Pancreas (tissue), 10 donors: ENCODE measurements at regions not wholly inside any gene's neighbourhood (a gene's known extent, or its start where the extent isn't known, plus 50 kb on each side); places are given as distances from the start of the nearest gene placed in this dataset.
A peak's percentile ranks its signal among the peaks of the same experiment; 100 is the strongest.

Experiments
- ATAC-seq, 4 donors: fragments of 200-7000 bp; cut with Tn5 transposase; one replicate each; pipeline versions ENCODE4 v1.8.0 to v1.9.1; 2020; ENCODE audit warnings: mild to moderate bottlenecking in 4 of 4, moderate library complexity in 4 of 4
- DNase-seq, 6 donors: peaks; one replicate each; pipeline ENCODE4 v3.0.0-alpha.2; 2020
- FAIRE-seq: peaks from 2 replicates; lab custom pipeline; 2012; peaks lifted over from hg19 to GRCh38; lab: Jason Lieb, UNC
- H3K27ac ChIP-seq, 4 donors: fragments of 200-600 bp; sonication (generic); 1 replicate in 3 of 4; 2 replicates in 1 of 4; pipeline versions ENCODE4 v1.5.0 to v1.8.0; 2020
- H3K27me3 ChIP-seq, 4 donors: fragments of 200-600 bp; one replicate each; pipeline ENCODE4 v1.8.0; 2021
- H3K36me3 ChIP-seq, 3 donors: fragments of 200-600 bp; sonication (generic) in 1 of 3; one replicate each; pipeline versions ENCODE4 v1.5.0 to v1.8.0; 2020 to 2021
- H3K4me1 ChIP-seq, 3 donors: fragments of 200-600 bp; one replicate each; pipeline ENCODE4 v1.8.0; 2021
- H3K4me3 ChIP-seq, 4 donors: fragments of 200-600 bp; sonication (generic) in 2 of 4; one replicate each; pipeline versions ENCODE4 v1.5.0 to v1.8.0; 2020 to 2021
- H3K9me3 ChIP-seq, 4 donors: fragments of 200-600 bp; one replicate each; pipeline ENCODE4 v1.8.0; 2021
- WGBS, 2 donors: extraction: QIAGEN DNeasy Blood & Tissue Kit; methylation state at CpG; one replicate each; pipeline ENCODE4 v1.1.7; 2013; 5-methylcytosine and 5-hydroxymethylcytosine counted together
- intact Hi-C, 3 donors: fragments of 100-400 bp; cut with DNase I; formaldehyde crosslinking; loops; one replicate each; pipeline versions ENCODE4 v1.11.1 to v1.14.2; 2022
- TF ChIP-seq, protein P1 (sequence below), 4 donors: fragments of 200-600 bp; sonication (generic) in 3 of 4; IDR thresholded peaks; one replicate each; pipeline versions ENCODE4 v1.5.0 to v1.8.0; 2021; ENCODE audit warnings: antibody characterized with exemption in 4 of 4
- donor health status: healthy with polysubstance abuse.
- donor health status: DM: no; HTN: no; CAD: no; lungs with moderate emphysema.
- donor health status: DM: no; HTN: no; CAD: no.
- donor health status: control.
- donor health status: control.
- donor health status: Bipolar disorder and iron deficiency.
- donor health status: DM: yes; HTN: yes; CAD: no.
- donor health status: DM: no; HTN: no; CAD: no.
- donor health status: DM: no; HTN: no; CAD: no.
- donor health status: DM: yes; HTN: yes; CAD: no.

DNA sequence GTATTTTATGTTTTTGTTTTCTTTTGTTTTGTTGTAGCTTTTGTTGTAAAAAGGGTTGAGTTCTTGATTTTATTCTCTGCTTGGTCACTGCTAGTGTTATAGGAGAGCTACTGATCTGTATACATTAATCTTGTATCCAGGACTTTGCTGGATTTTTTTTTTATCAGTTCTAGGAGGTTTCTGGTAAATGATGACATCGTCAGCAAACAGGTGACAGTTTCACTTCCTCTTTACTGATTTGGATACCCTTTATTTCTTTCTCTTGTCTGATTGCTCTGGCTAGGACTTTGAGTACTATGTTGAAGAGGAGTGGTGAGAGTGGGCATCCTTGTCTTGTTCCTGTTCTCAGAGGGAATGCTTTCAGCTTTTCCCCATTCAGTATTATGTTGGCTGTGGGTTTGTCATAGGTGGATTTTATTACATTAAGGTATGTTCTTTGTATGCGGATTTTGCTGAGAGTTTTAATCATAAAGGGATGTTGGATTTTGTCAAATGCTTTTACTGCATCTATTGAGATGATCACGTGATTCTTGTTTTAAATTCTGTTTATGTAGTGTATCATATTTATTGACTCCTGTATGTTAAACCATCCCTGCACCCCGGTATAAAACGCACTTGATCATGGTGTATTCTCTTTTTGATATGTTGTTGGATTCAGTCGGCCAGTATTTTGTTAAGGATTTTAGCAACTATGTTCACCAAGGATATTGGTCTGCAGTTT, 905.7 kb downstream of the LTN1 start:
- H3K36me3 ChIP-seq = no peaks in the 10 kb centered on the region
- H3K27me3 ChIP-seq = no peaks in the 10 kb centered on the region
- H3K27ac ChIP-seq = no peak overlapping the region
- H3K4me3 ChIP-seq = no peak overlapping the region
- no peaks in the 10 kb centered on the region for H3K9me3 ChIP-seq
- TF ChIP-seq, protein P1, sequence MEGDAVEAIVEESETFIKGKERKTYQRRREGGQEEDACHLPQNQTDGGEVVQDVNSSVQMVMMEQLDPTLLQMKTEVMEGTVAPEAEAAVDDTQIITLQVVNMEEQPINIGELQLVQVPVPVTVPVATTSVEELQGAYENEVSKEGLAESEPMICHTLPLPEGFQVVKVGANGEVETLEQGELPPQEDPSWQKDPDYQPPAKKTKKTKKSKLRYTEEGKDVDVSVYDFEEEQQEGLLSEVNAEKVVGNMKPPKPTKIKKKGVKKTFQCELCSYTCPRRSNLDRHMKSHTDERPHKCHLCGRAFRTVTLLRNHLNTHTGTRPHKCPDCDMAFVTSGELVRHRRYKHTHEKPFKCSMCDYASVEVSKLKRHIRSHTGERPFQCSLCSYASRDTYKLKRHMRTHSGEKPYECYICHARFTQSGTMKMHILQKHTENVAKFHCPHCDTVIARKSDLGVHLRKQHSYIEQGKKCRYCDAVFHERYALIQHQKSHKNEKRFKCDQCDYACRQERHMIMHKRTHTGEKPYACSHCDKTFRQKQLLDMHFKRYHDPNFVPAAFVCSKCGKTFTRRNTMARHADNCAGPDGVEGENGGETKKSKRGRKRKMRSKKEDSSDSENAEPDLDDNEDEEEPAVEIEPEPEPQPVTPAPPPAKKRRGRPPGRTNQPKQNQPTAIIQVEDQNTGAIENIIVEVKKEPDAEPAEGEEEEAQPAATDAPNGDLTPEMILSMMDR (IDR thresholded peaks at IDR 0.05) = no peak
- 91 to 92% methylated on average over 6 of the region's 6 CpGs for WGBS, 2 donors
- no peak for DNase-seq
- H3K4me1 ChIP-seq = peaks cover 0 to 7% (median 0%) of the 10 kb centered on the region in 3 donors
- no peak for ATAC-seq
- FAIRE-seq = no peak
- intact Hi-C loops = no loop called here

DNA sequence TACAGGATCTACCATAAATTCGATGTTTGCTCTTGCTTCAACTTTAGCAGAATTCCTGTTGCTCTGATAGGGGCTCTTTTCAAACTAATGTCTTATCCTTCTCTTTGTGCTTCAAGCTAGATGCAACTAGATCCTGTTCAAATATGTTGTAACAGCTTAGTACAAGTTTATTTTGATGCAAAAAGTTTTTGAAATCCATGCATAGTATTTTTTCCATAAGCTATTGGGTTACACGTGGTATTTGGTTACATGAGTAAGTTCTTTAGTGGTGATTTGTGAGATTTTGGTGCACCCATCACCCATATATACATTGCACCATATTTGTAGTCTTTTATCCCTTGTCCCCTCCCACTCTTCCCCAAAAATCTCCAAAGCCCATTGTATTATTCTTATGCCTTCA, 907.7 kb downstream of the LTN1 start:
- TF ChIP-seq, protein P1 (IDR thresholded peaks at IDR 0.05) = no peak
- no peak overlapping the region for H3K27ac ChIP-seq
- no peaks in the 10 kb centered on the region for H3K27me3 ChIP-seq
- no peak overlapping the region for H3K4me3 ChIP-seq
- no peak for ATAC-seq
- WGBS, 2 donors = 79 to 81% methylated on average over 2 of the region's 2 CpGs
- intact Hi-C loops = no loop called here
- no peaks in the 10 kb centered on the region for H3K4me1 ChIP-seq
- DNase-seq = no peak
- FAIRE-seq = no peak
- H3K9me3 ChIP-seq = no peaks in the 10 kb centered on the region
- H3K36me3 ChIP-seq = no peaks in the 10 kb centered on the region

DNA sequence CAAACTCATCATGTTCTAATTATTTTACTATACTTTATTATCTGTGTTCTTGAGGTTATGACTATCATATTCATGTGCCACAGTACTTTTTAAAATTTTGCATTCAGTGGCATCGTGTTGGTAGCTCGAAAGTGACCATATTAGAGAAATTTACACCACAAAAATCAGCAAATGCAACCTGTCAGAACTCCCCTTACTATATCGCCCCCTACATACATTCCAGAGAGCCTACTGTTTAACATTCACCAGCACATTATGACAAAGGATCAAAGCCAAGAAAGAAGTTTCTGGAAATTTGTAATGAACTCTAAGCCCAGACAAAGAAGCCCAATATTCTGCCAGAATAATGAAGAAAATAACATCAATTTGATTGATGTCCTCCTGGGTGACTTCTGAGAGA, 909.3 kb downstream of the LTN1 start:
- H3K4me1 ChIP-seq = no peaks in the 10 kb centered on the region
- H3K4me3 ChIP-seq = no peak overlapping the region
- no peak for DNase-seq
- intact Hi-C loops = no loop called here
- no peak overlapping the region for H3K27ac ChIP-seq
- H3K27me3 ChIP-seq = no peaks in the 10 kb centered on the region
- WGBS, 2 donors = 89 to 91% methylated on average over 3 of the region's 3 CpGs
- H3K36me3 ChIP-seq = no peaks in the 10 kb centered on the region
- no peaks in the 10 kb centered on the region for H3K9me3 ChIP-seq
- TF ChIP-seq, protein P1 (IDR thresholded peaks at IDR 0.05) = no peak
- no peak for ATAC-seq
- no peak for FAIRE-seq

- Histone ChIP-seq H3K27ac (no peak overlapping the region), H3K36me3 (no peaks in the 10 kb centered on the region), H3K4me3 (no peak overlapping the region), H3K27me3 (no peaks in the 10 kb centered on the region), H3K4me1 (no peaks in the 10 kb centered on the region), H3K9me3 (no peaks in the 10 kb centered on the region)
- WGBS, 2 donors = 93 to 96% methylated on average over 2 of the region's 2 CpGs
- intact Hi-C loops = no loop called here
- no peak for DNase-seq
- TF ChIP-seq, protein P1 (IDR thresholded peaks at IDR 0.05) = no peak
- no peak for ATAC-seq
- FAIRE-seq = no peak
These were observed 914.6 kb downstream of the LTN1 start for GRCh38 chr21:28078126-28078525.

DNA sequence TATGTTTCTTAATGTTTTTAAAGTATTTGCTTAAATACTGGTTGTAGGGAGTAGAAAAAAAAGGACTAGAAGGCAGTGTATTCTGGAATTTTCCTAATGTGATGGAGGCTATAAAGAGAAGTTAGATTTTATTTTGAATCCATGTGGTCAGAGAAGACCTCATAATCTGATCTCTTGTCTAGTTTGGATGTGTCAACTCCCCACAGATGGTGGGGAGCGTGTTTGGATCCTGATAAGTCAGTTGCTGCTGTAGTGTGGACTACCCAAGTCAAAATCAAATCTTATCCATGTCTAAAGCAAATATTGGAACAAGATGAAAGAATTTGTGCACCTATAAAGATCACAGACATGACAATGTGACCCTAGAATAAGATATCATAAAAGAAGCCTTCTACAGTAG, 918.0 kb downstream of the LTN1 start:
- WGBS, 2 donors = 0 to 37% methylated on average over 1 of the region's 1 CpG
- FAIRE-seq (no peak), ATAC-seq (peak in 1 of 4 donors; percentile 42), DNase-seq (no peak)
- intact Hi-C loops = no loop called here
- no peaks in the 10 kb centered on the region for H3K9me3 ChIP-seq
- H3K4me3 ChIP-seq = no peak overlapping the region
- no peaks in the 10 kb centered on the region for H3K36me3 ChIP-seq
- H3K4me1 ChIP-seq = no peaks in the 10 kb centered on the region
- no peaks in the 10 kb centered on the region for H3K27me3 ChIP-seq
- TF ChIP-seq, protein P1 (IDR thresholded peaks at IDR 0.05) = no peak
- H3K27ac ChIP-seq = no peak overlapping the region
